Body of pancreas (tissue), 4 donors: ENCODE measurements at regions not wholly inside any gene's neighbourhood (a gene's known extent, or its start where the extent isn't known, plus 50 kb on each side); places are given as distances from the start of the nearest gene placed in this dataset.

Source experiments
- ATAC-seq: fragments of 150-250 bp; one replicate; pipeline ENCODE4 v1.9.1; 2016
- DNase-seq, 4 donors: peaks; one replicate each; pipeline ENCODE4 v3.0.0-alpha.2; 2019
- H3K27ac ChIP-seq, 4 donors: fragments of 200-600 bp; sonication (generic); 1 replicate in 3 of 4; 2 replicates in 1 of 4; pipeline versions ENCODE4 v1.5.1 to v1.6.1; 2016 to 2019; ENCODE audit warnings: mild to moderate bottlenecking in 1 of 4, mixed read lengths in 1 of 4, moderate library complexity in 1 of 4
- H3K27me3 ChIP-seq, 2 donors: fragments of 200-600 bp; sonication (generic); one replicate each; pipeline ENCODE4 v1.6.0; 2016; ENCODE audit warnings: mild to moderate bottlenecking in 1 of 2
- H3K36me3 ChIP-seq, 2 donors: fragments of 200-600 bp; sonication (generic); replicated peaks in 1 of 2; 2 replicates each; pipeline ENCODE4 v1.5.1; 2016; ENCODE audit warnings: low read depth in 2 of 2; ENCODE audit not compliant: insufficient read depth in 1 of 2
- H3K4me1 ChIP-seq: fragments of 200-600 bp; sonication (generic); one replicate; pipeline ENCODE4 v1.6.0; 2016
- H3K4me3 ChIP-seq, 2 donors: fragments of 200-600 bp; sonication (generic); 1 replicate in 1 of 2; 2 replicates in 1 of 2; pipeline ENCODE4 v1.5.1; 2016 to 2019
- H3K9me3 ChIP-seq, 3 donors: fragments of 200-600 bp; sonication (generic); 1 replicate in 2 of 3; 2 replicates in 1 of 3; pipeline ENCODE4 v1.5.1; 2016
- POLR2A ChIP-seq, 3 donors: fragments of 450-650 bp; IDR thresholded peaks; one replicate each; pipeline ENCODE4 v1.6.1; 2016; ENCODE audit warnings: antibody characterized with exemption in 3 of 3, mild to moderate bottlenecking in 2 of 3
- WGBS, 2 donors: methylation state at CpG; one replicate each; pipeline ENCODE4 v1.1.5; 2017; 5-methylcytosine and 5-hydroxymethylcytosine counted together
- intact Hi-C: fragments of 100-400 bp; cut with DNase I; formaldehyde crosslinking; loops from one replicate; pipeline ENCODE4 v1.15.1; 2023
- TF ChIP-seq, protein P1 (sequence below), 7 experiments: fragments of 450-650 bp in 4 of 7; fragments of 200-600 bp in 3 of 7; sonication (generic) in 3 of 7; IDR thresholded peaks; one replicate each; pipeline ENCODE4 v1.5.1; 2016 to 2019; ENCODE audit warnings: antibody characterized with exemption in 7 of 7

DNA sequence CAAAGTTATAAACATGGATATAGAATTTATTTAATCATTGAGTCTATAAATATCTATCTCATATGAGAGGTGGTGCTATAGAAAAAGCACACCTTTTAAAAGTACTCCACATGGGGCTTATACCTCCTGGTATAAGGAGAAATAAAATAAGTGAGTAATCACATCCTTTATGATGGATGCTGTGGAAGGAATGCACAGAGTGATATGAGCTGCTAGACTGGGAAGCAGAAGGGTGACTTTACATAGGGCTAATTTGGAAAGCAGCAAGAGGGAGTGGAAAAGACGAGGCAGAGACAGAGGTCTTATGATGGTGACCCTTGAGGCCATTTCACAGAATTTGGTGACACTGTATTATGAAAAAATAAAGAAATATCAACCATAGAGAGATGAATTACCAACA, 59.4 kb upstream of the AHR start:
- H3K9me3 ChIP-seq, result no peaks in the 10 kb centered on the region
- no peak for TF ChIP-seq POLR2A (IDR thresholded peaks at IDR 0.05)
- TF ChIP-seq, protein P1, sequence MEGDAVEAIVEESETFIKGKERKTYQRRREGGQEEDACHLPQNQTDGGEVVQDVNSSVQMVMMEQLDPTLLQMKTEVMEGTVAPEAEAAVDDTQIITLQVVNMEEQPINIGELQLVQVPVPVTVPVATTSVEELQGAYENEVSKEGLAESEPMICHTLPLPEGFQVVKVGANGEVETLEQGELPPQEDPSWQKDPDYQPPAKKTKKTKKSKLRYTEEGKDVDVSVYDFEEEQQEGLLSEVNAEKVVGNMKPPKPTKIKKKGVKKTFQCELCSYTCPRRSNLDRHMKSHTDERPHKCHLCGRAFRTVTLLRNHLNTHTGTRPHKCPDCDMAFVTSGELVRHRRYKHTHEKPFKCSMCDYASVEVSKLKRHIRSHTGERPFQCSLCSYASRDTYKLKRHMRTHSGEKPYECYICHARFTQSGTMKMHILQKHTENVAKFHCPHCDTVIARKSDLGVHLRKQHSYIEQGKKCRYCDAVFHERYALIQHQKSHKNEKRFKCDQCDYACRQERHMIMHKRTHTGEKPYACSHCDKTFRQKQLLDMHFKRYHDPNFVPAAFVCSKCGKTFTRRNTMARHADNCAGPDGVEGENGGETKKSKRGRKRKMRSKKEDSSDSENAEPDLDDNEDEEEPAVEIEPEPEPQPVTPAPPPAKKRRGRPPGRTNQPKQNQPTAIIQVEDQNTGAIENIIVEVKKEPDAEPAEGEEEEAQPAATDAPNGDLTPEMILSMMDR (IDR thresholded peaks at IDR 0.05), result no peak
- DNase-seq, result no peak
- no peak overlapping the region for H3K4me3 ChIP-seq
- intact Hi-C loops, result no loop called here
- H3K27me3 ChIP-seq, result no peaks in the 10 kb centered on the region
- no peaks in the 10 kb centered on the region for H3K4me1 ChIP-seq
- H3K27ac ChIP-seq, result no peak overlapping the region
- 94 to 100% methylated on average over 1 of the region's 1 CpG for WGBS, 2 donors
- H3K36me3 ChIP-seq, result no peaks in the 10 kb centered on the region
- no peak for ATAC-seq

DNA sequence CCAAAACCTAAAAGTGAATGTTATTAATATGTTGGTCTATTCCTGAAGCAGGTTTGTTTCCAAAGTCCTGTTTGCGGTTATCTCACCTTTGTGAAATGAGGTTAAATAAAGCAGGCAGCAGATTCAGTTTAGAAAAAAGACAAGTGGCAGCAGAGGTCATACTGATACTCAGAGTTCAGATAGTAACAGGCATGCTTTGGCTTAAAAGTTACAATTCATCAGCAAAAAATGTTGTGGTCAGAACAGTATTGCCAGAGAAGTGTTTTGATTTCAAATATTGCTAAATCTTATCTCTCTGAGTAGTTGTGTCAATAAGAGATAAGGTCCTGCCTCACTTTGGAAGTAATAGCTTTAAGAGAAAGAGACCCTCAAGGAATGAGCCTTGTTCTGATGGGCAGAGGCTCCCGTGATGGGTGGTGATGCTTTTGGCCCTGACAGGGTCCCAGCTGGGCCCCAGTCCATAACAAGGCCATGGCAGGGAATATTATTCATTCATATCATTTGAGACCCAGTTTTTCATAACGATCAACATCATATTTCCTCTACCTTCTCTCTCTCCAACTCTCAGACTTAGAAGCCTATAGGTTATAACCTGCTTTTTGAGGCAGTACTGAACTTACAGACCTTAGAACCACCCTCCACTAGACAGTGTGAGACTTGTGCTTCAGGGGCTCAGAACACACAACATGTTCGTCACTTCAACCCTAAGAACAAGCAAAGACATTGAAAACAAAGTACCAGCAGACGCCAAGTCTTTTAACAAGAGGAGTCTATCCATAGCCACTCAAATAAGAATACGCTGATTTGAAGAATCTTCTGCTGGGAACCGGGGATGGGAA, 58.5 kb upstream of the AHR start:
- ATAC-seq (no peak), DNase-seq (no peak)
- no peaks in the 10 kb centered on the region for H3K4me1 ChIP-seq
- no peak overlapping the region for H3K4me3 ChIP-seq
- no peaks in the 10 kb centered on the region for H3K36me3 ChIP-seq
- no peaks in the 10 kb centered on the region for H3K27me3 ChIP-seq
- no peaks in the 10 kb centered on the region for H3K9me3 ChIP-seq
- TF ChIP-seq POLR2A (IDR thresholded peaks at IDR 0.05), result no peak
- TF ChIP-seq, protein P1 (IDR thresholded peaks at IDR 0.05), result no peak
- 64 to 66% methylated on average over 7 of the region's 7 CpGs for WGBS, 2 donors
- intact Hi-C loops, result no loop called here
- no peak overlapping the region for H3K27ac ChIP-seq

DNA sequence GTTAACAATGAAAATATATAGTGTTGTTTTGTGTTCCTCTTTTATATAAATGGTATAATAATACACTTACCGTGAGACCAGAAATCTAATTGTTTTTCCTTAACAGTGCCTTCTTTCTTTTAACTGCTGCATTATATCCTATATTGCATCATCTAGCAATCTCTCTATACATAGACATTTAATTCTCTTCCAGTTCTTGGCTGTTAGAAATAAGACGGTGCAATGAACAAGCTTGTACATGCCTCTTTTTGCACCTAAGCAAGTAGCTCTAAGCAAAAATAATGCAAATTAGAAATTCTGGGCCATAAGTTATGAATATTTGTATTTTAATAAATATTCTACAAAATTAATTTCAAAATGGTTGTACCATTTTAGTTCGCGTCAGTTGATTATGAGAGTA, 55.9 kb upstream of the AHR start:
- WGBS, 2 donors, result 95% methylated on average over 4 of the region's 4 CpGs
- no peak overlapping the region for H3K27ac ChIP-seq
- H3K27me3 ChIP-seq, result no peaks in the 10 kb centered on the region
- no peaks in the 10 kb centered on the region for H3K36me3 ChIP-seq
- intact Hi-C loops, result no loop called here
- TF ChIP-seq, protein P1 (IDR thresholded peaks at IDR 0.05), result no peak
- TF ChIP-seq POLR2A (IDR thresholded peaks at IDR 0.05), result no peak
- peaks cover 4% of the 10 kb centered on the region for H3K4me1 ChIP-seq
- no peak overlapping the region for H3K4me3 ChIP-seq
- DNase-seq (no peak), ATAC-seq (no peak)
- H3K9me3 ChIP-seq, result no peaks in the 10 kb centered on the region

DNA sequence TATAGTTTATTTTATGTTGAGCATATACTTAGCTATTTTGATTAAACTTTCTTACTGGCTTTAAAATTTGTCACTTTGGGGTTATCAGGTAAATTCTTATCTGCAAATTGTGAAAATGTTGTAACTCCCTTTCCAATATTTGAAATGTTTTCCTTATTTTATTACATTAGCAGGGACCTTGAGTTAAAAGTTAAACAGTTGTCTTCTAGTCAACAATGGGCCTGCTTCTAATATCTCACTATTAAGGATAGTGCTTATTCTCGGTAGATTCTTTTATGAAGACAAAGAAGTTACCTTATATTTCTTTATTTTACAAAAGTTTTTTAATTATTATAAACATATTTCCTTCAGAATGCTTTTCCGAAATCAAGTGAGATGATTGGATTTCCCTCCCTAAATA, 53.7 kb upstream of the AHR start:
- Histone ChIP-seq H3K4me1 (peaks cover 23% of the 10 kb centered on the region), H3K27ac (no peak overlapping the region), H3K4me3 (no peak overlapping the region), H3K36me3 (no peaks in the 10 kb centered on the region), H3K9me3 (no peaks in the 10 kb centered on the region), H3K27me3 (no peaks in the 10 kb centered on the region)
- WGBS, 2 donors, result 65 to 72% methylated on average over 2 of the region's 2 CpGs
- intact Hi-C loops, result no loop called here
- no peak for TF ChIP-seq POLR2A (IDR thresholded peaks at IDR 0.05)
- TF ChIP-seq, protein P1 (IDR thresholded peaks at IDR 0.05), result no peak
- ATAC-seq, result no peak
- no peak for DNase-seq

DNA sequence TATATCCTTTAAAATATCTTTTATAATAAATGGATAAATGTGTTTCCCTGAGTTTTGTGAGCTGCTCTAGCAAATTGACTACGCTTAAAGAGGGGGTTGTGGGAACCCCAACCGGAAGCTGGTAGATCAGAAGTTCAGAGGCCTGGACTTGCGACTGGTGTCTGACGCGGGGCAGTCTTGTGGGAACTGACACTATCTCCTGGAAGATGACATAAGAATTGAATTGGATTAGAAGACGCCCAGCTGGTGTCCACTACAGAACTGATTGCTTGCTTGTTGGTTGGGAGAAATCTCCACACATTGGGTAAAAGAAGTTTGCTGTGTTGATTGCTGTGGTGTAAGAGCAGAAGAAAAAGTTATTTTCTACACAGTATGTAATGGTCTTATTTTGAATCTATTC, 51.1 kb upstream of the AHR start:
- Histone ChIP-seq H3K27me3 (no peaks in the 10 kb centered on the region), H3K4me3 (no peak overlapping the region), H3K36me3 (no peaks in the 10 kb centered on the region), H3K4me1 (peaks cover 23% of the 10 kb centered on the region), H3K9me3 (no peaks in the 10 kb centered on the region), H3K27ac (no peak overlapping the region)
- intact Hi-C loops, result no loop called here
- TF ChIP-seq POLR2A (IDR thresholded peaks at IDR 0.05), result no peak
- TF ChIP-seq, protein P1 (IDR thresholded peaks at IDR 0.05), result no peak
- ATAC-seq, result no peak
- WGBS, 2 donors, result 93 to 94% methylated on average over 6 of the region's 6 CpGs
- DNase-seq, result no peak
